ENCODE measurements at regions not wholly inside any gene's neighbourhood (a gene's known extent, or its start where the extent isn't known, plus 50 kb on each side); places are given as distances from the start of the nearest gene placed in this dataset.

DNA sequence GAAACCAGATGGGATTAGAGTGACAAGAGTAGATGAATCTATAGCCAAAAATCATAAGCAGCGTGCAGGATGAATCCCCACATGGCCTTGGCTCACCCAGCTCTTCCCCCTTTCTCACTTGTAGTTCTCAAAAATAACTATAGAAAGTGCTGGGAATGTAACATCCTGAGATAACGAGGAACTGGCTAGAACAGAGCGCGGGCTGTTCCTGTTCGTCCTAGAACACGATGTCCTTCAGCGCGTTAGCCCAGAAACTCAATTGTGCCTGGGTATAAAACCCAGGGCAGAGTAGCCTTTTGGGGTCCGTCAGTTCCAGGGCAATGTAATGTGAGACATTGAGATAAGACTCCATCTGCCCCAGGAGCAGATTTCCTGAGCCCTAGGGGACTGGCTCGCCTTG is 326.2 kb downstream of the TSHZ3 start:
- 75% methylated on average over 10 of the region's 10 CpGs for WGBS (ENCODE audit: low lambda C conversion rate, missing lambda C conversion rate)
- no peak for TF ChIP-seq EZH2 (IDR thresholded peaks at IDR 0.05; ENCODE audit: borderline replicate concordance)
- TF ChIP-seq, protein P1, sequence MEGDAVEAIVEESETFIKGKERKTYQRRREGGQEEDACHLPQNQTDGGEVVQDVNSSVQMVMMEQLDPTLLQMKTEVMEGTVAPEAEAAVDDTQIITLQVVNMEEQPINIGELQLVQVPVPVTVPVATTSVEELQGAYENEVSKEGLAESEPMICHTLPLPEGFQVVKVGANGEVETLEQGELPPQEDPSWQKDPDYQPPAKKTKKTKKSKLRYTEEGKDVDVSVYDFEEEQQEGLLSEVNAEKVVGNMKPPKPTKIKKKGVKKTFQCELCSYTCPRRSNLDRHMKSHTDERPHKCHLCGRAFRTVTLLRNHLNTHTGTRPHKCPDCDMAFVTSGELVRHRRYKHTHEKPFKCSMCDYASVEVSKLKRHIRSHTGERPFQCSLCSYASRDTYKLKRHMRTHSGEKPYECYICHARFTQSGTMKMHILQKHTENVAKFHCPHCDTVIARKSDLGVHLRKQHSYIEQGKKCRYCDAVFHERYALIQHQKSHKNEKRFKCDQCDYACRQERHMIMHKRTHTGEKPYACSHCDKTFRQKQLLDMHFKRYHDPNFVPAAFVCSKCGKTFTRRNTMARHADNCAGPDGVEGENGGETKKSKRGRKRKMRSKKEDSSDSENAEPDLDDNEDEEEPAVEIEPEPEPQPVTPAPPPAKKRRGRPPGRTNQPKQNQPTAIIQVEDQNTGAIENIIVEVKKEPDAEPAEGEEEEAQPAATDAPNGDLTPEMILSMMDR (IDR thresholded peaks at IDR 0.05; ENCODE audit: poor library complexity): no peak
- TF ChIP-seq EZH2phosphoT487 (IDR thresholded peaks at IDR 0.05; ENCODE audit: low read depth, severe bottlenecking, unreplicated experiment): no peak
- no peaks in the 10 kb centered on the region for H3K27me3 ChIP-seq
- no peaks in the 10 kb centered on the region for H3K4me1 ChIP-seq (ENCODE audit: insufficient read depth)
- no peak overlapping the region for H2AFZ ChIP-seq
- H3K79me2 ChIP-seq: no peaks in the 10 kb centered on the region
- H3K4me3 ChIP-seq: no peak overlapping the region
- H3K9me3 ChIP-seq (ENCODE audit: low read depth): no peaks in the 10 kb centered on the region
- no peak overlapping the region for H3K4me2 ChIP-seq
- no peaks in the 10 kb centered on the region for H3K9me2 ChIP-seq (replicated peaks; ENCODE audit: insufficient read depth)
- peak; percentile 7 for DNase-seq (ENCODE audit: low spot score)
- H3K36me3 ChIP-seq (replicated peaks; ENCODE audit: insufficient read depth, low read depth): no peaks in the 10 kb centered on the region
- H3K27ac ChIP-seq: peak overlapping the region; percentile 37
- no peaks in the 10 kb centered on the region for H4K20me1 ChIP-seq (ENCODE audit: insufficient read depth, poor library complexity, severe bottlenecking)

DNA sequence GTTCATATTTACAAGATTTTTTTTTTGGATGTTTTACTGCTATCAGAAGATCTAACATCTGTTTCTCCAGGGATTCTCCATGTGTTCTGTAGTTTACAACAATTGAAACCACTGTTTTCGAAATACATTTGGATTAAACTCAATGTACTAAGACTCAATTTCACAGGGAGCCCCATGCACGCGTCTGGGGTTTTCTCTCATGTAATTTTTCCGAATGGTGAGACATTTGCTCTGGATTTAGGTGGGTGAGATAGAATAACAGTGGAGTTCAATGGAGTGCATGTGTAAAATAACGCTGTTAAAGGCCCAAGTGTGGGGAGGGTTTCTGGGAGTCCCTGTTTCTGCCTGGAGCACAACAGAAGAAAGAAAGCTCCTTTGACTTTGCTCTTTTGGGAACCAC is 330.3 kb downstream of the TSHZ3 start:
- TF ChIP-seq EZH2phosphoT487 (IDR thresholded peaks at IDR 0.05; ENCODE audit: low read depth, severe bottlenecking, unreplicated experiment) (no peak), EZH2 (IDR thresholded peaks at IDR 0.05; ENCODE audit: borderline replicate concordance) (no peak)
- TF ChIP-seq, protein P1 (IDR thresholded peaks at IDR 0.05; ENCODE audit: poor library complexity): no peak
- Histone ChIP-seq H3K79me2 (no peaks in the 10 kb centered on the region), H3K4me2 (no peak overlapping the region), H3K4me3 (no peak overlapping the region), H3K9me3 (ENCODE audit: low read depth) (no peaks in the 10 kb centered on the region), H3K27ac (no peak overlapping the region), H4K20me1 (ENCODE audit: insufficient read depth, poor library complexity, severe bottlenecking) (no peaks in the 10 kb centered on the region), H2AFZ (no peak overlapping the region), H3K9me2 (replicated peaks; ENCODE audit: insufficient read depth) (no peaks in the 10 kb centered on the region), H3K36me3 (replicated peaks; ENCODE audit: insufficient read depth, low read depth) (no peaks in the 10 kb centered on the region), H3K4me1 (ENCODE audit: insufficient read depth) (no peaks in the 10 kb centered on the region), H3K27me3 (no peaks in the 10 kb centered on the region)
- no peak for DNase-seq (ENCODE audit: low spot score)
- 76% methylated on average over 5 of the region's 5 CpGs for WGBS (ENCODE audit: low lambda C conversion rate, missing lambda C conversion rate)

DNA sequence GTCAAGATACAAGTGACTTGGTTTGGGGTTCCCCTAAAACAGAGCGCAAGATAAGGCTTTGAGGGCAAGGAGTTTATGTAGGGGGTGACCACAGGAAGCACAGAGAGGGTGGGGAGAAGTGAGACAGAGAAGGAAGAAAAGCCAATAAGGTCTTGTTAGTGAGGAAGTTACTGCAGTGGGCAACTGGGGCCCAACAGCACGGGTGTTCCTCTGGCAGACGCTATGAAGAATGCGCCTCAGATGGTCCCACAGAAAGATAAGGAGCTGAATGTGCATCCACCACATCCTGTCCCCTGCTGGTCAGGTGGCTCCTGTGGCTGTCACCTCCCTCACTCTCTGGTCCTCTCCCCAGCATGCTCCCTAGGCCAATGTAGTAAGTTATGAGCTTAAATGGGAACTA is 333.5 kb downstream of the TSHZ3 start:
- no peaks in the 10 kb centered on the region for H3K9me3 ChIP-seq (ENCODE audit: low read depth)
- TF ChIP-seq, protein P1 (IDR thresholded peaks at IDR 0.05; ENCODE audit: poor library complexity): no peak
- no peak for TF ChIP-seq EZH2 (IDR thresholded peaks at IDR 0.05; ENCODE audit: borderline replicate concordance)
- TF ChIP-seq EZH2phosphoT487 (IDR thresholded peaks at IDR 0.05; ENCODE audit: low read depth, severe bottlenecking, unreplicated experiment): no peak
- no peaks in the 10 kb centered on the region for H3K79me2 ChIP-seq
- no peak overlapping the region for H3K27ac ChIP-seq
- H3K36me3 ChIP-seq (replicated peaks; ENCODE audit: insufficient read depth, low read depth): no peaks in the 10 kb centered on the region
- no peak overlapping the region for H3K4me3 ChIP-seq
- no peaks in the 10 kb centered on the region for H3K27me3 ChIP-seq
- H3K4me2 ChIP-seq: no peak overlapping the region
- H2AFZ ChIP-seq: no peak overlapping the region
- no peaks in the 10 kb centered on the region for H3K9me2 ChIP-seq (replicated peaks; ENCODE audit: insufficient read depth)
- 89% methylated on average over 4 of the region's 4 CpGs for WGBS (ENCODE audit: low lambda C conversion rate, missing lambda C conversion rate)
- H3K4me1 ChIP-seq (ENCODE audit: insufficient read depth): no peaks in the 10 kb centered on the region
- H4K20me1 ChIP-seq (ENCODE audit: insufficient read depth, poor library complexity, severe bottlenecking): no peaks in the 10 kb centered on the region
- no peak for DNase-seq (ENCODE audit: low spot score)

DNA sequence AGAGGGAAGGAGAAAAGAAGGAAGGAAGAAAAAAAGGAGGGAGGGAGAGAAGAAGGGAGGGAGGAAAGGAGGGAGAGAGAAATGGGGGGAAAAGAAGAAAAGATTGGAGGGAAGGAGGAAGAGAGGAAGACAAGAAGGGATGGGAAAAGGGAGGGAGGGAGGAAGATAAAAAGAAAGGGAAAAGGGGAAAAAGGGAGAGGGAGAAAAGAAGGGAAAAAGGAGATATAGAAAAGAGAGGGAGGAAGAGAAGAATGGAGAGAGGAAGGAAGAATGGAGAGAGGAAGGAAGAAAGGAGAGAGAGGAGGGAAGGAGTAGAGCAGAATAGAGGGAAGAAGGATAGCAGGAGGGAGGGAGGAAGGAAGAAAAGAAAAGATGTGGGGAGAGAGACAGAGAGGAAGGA is 334.6 kb downstream of the TSHZ3 start:
- H3K4me1 ChIP-seq (ENCODE audit: insufficient read depth): no peaks in the 10 kb centered on the region
- DNase-seq (ENCODE audit: low spot score): no peak
- TF ChIP-seq EZH2 (IDR thresholded peaks at IDR 0.05; ENCODE audit: borderline replicate concordance): no peak
- TF ChIP-seq EZH2phosphoT487 (IDR thresholded peaks at IDR 0.05; ENCODE audit: low read depth, severe bottlenecking, unreplicated experiment): no peak
- TF ChIP-seq, protein P1 (IDR thresholded peaks at IDR 0.05; ENCODE audit: poor library complexity): no peak
- no peak overlapping the region for H3K27ac ChIP-seq
- no peak overlapping the region for H3K4me3 ChIP-seq
- no peaks in the 10 kb centered on the region for H4K20me1 ChIP-seq (ENCODE audit: insufficient read depth, poor library complexity, severe bottlenecking)
- H3K36me3 ChIP-seq (replicated peaks; ENCODE audit: insufficient read depth, low read depth): no peaks in the 10 kb centered on the region
- no peaks in the 10 kb centered on the region for H3K9me3 ChIP-seq (ENCODE audit: low read depth)
- no peak overlapping the region for H2AFZ ChIP-seq
- no peaks in the 10 kb centered on the region for H3K27me3 ChIP-seq
- H3K4me2 ChIP-seq: no peak overlapping the region
- H3K9me2 ChIP-seq (replicated peaks; ENCODE audit: insufficient read depth): no peaks in the 10 kb centered on the region
- H3K79me2 ChIP-seq: no peaks in the 10 kb centered on the region

Measured in hepatocyte (in vitro differentiated cells).